Coronary artery (tissue), 2 donors: ENCODE measurements at regions not wholly inside any gene's neighbourhood (a gene's known extent, or its start where the extent isn't known, plus 50 kb on each side); places are given as distances from the start of the nearest gene placed in this dataset.

Experiments
- DNase-seq: peaks from one replicate; pipeline ENCODE4 v3.0.0-alpha.2; 2017; ENCODE audit warnings: low spot score
- H3K27ac ChIP-seq, 2 donors: fragments of 200-600 bp; sonication (generic); one replicate each; pipeline ENCODE4 v1.5.1; 2016 to 2019
- H3K4me3 ChIP-seq: fragments of 200-600 bp; sonication (generic); 2 replicates; pipeline ENCODE4 v1.5.1; 2016; ENCODE audit warnings: mild to moderate bottlenecking, moderate library complexity
- TF ChIP-seq, protein P1 (sequence below): fragments of 200-600 bp; sonication (generic); IDR thresholded peaks from one replicate; pipeline ENCODE4 v1.5.1; 2019; ENCODE audit warnings: antibody characterized with exemption

GRCh38 chr4:160947653-160948052 is 1216.1 kb downstream of the FSTL5 start:
- TF ChIP-seq, protein P1, sequence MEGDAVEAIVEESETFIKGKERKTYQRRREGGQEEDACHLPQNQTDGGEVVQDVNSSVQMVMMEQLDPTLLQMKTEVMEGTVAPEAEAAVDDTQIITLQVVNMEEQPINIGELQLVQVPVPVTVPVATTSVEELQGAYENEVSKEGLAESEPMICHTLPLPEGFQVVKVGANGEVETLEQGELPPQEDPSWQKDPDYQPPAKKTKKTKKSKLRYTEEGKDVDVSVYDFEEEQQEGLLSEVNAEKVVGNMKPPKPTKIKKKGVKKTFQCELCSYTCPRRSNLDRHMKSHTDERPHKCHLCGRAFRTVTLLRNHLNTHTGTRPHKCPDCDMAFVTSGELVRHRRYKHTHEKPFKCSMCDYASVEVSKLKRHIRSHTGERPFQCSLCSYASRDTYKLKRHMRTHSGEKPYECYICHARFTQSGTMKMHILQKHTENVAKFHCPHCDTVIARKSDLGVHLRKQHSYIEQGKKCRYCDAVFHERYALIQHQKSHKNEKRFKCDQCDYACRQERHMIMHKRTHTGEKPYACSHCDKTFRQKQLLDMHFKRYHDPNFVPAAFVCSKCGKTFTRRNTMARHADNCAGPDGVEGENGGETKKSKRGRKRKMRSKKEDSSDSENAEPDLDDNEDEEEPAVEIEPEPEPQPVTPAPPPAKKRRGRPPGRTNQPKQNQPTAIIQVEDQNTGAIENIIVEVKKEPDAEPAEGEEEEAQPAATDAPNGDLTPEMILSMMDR: no peak
- Histone ChIP-seq H3K27ac (no peak overlapping the region), H3K4me3 (no peak overlapping the region)
- DNase-seq: no peak

DNA sequence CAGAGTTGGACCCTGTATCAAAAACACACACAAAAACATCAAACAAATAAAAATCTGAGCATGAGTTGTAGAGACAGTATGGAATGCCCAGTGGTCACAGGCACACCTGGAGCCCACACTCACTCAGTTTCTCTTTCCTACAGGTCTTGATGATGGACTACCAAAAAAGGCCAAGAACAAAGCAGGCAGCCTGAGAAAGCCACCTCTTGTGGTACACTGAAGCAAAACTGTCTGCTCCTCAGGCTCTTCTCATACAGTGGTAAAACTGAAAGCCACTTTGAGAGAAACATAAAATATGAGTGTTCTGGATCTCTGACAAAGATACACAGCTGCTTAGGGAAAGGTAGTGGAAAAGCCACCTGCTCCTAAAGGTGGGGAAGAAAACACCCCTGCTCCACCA is 1206.9 kb downstream of the FSTL5 start:
- H3K4me3 ChIP-seq: no peak overlapping the region
- no peak overlapping the region for H3K27ac ChIP-seq
- DNase-seq: no peak
- TF ChIP-seq, protein P1: no peak

- no peak overlapping the region for H3K4me3 ChIP-seq
- no peak overlapping the region for H3K27ac ChIP-seq
- TF ChIP-seq, protein P1: no peak
- no peak for DNase-seq
Observed at GRCh38 chr4:160969925-160970324, 1193.9 kb downstream of the FSTL5 start.

DNA sequence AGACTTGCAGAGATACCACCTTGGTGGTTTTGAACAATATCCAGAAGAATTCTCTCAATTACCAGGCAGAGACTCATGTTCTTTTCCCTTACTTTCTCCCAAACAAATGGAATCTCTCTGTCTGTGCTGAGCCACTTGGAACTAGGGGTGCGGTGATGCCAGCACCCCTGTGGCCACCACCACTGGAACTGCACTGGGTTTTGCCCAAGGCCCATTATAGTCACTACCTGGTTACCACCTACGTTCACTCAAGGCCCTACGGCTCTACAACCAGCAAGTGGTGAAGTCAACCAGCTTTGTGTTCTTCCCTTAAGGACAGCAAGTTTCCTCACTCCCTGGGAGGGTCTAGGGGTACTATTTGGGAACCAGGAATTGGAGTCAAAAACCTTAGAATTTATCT is 1183.7 kb downstream of the FSTL5 start:
- DNase-seq: no peak
- Histone ChIP-seq H3K27ac (no peak overlapping the region), H3K4me3 (no peak overlapping the region)
- TF ChIP-seq, protein P1: no peak

DNA sequence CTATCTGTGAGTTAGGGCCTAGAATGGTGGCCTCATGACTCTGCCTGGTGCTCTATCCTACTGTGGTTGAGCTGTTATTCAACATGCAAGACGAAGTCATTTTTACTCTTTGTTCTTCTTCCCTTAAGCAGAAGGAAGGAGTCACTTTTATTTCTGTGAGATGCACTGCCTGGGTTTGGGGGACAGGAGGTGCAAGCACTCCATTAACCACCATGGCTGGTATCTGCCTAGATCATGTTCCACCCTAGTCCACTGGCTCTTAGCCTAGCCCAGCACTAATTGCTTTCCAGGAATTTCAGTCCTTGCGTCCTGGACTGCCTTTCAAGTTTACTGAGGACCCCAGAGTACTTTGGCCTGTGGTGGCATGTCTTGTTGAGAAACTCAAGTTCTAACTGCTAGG is 1182.7 kb downstream of the FSTL5 start:
- DNase-seq: no peak
- TF ChIP-seq, protein P1: no peak
- no peak overlapping the region for H3K27ac ChIP-seq
- H3K4me3 ChIP-seq: no peak overlapping the region

DNA sequence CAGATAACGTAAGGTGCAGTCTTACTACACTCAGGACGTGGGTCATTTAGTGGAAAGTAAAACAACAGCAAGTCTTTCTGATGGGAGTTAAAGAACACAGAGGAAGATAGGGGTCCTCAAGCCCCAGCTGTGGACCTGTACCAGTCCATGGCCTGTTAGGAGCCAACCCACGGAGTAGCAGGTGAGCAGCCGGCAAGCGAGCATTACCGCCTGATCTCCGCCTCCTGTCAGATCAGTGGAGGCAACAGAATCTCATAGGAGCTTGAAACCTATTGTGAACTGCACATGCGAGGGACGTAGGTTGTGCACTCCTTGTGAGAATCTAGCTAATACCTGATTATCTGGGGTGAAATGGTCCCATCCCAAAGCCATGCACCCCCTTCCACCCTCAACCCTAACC is 1180.8 kb downstream of the FSTL5 start:
- DNase-seq: no peak
- Histone ChIP-seq H3K4me3 (no peak overlapping the region), H3K27ac (no peak overlapping the region)
- TF ChIP-seq, protein P1: no peak

DNA sequence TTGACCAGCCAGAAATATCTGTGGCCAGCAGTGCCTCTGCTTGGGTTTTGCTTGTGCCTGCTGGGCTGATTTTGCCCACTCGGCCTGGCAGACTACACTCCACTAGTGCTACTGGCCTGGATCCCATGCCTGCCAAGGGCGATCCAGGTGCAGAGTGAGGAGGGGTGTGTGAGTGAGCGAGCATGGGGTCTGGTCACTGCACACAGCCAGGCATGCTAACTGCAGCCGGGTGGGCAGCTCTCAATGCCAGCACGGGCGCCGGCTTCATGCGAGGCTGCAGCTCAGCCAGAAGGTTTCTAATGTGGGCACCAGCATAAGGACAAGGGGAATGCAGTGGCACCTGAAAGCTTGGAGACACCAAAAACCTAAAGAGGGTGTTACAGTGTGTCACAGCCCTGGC is 1161.4 kb downstream of the FSTL5 start:
- Histone ChIP-seq H3K4me3 (no peak overlapping the region), H3K27ac (no peak overlapping the region)
- TF ChIP-seq, protein P1: no peak
- DNase-seq: no peak
